GM12878 (cell line): ENCODE measurements at regions not wholly inside any gene's neighbourhood (a gene's known extent, or its start where the extent isn't known, plus 50 kb on each side); places are given as distances from the start of the nearest gene placed in this dataset.

Experiments used
- ATAC-seq: fragments of 200-7000 bp; cut with Tn5 transposase; 3 replicates; pipeline ENCODE4 v1.9.1; 2020; ENCODE audit warnings: mild to moderate bottlenecking, moderate library complexity
- BruUV-seq: library from RNA; stranded (reverse); fragments of 400-500 nt; replicated peaks from 2 replicates; lab custom pipeline; 2021; lab: Mats Ljungman, UMichigan
- CTCF ChIA-PET: fragments of 300-600 bp; sonication (Branson Sonifier 250); formaldehyde crosslinking; extraction: SDS; loops from one replicate; lab custom pipeline; 2021; ENCODE audit warnings: inconsistent platforms; lab: Yijun Ruan, JAX
- POLR2A ChIA-PET: fragments of 350-600 bp; formaldehyde crosslinking; extraction: SDS; loops from one replicate; lab custom pipeline; 2021; ENCODE audit warnings: inconsistent platforms; lab: Charles Lee
- RAD21 ChIA-PET: fragments of 300-600 bp; sonication (Branson Sonifier 250); formaldehyde crosslinking; loops from one replicate; lab custom pipeline; 2023; ENCODE audit warnings: antibody characterized with exemption; ENCODE audit not compliant: unreplicated experiment; lab: Charles Lee
- SMC1A ChIA-PET: fragments of 300-600 bp; sonication (Branson Sonifier 250); formaldehyde crosslinking; loops from one replicate; lab custom pipeline; 2023; ENCODE audit not compliant: unreplicated experiment, uncharacterized antibody; lab: Charles Lee
- DNase-seq: peaks from one replicate; pipeline ENCODE4 v3.0.0-alpha.2; 2011; ENCODE audit warnings: low read depth, low spot score
- FAIRE-seq: peaks from 3 replicates; lab custom pipeline; 2011; peaks lifted over from hg19 to GRCh38; lab: Jason Lieb, UNC
- H2AFZ ChIP-seq: 2 replicates; pipeline ENCODE4 v1.6.0; 2011; ENCODE audit warnings: low read depth, low read length, control low read depth; ENCODE audit not compliant: control insufficient read depth
- H3K27ac ChIP-seq: 2 replicates; pipeline ENCODE4 v1.5.1; 2011; ENCODE audit warnings: control low read depth; ENCODE audit not compliant: control insufficient read depth, insufficient read depth
- H3K27me3 ChIP-seq, 2 experiments: replicated peaks in 1 of 2; 2 replicates each; pipeline versions ENCODE4 v1.6.0 to v1.6.1; 2011; ENCODE audit warnings: low read length in 1 of 2; ENCODE audit not compliant: control insufficient read depth in 2 of 2, insufficient read depth in 2 of 2
- H3K36me3 ChIP-seq, 2 experiments: 2 replicates each; pipeline ENCODE4 v1.5.1; 2011; ENCODE audit warnings: low read length in 1 of 2; ENCODE audit not compliant: control insufficient read depth in 2 of 2, insufficient read depth in 2 of 2
- H3K4me1 ChIP-seq: 2 replicates; pipeline ENCODE4 v1.6.1; 2011; ENCODE audit warnings: mild to moderate bottlenecking, low read length, moderate library complexity, mixed read lengths; ENCODE audit not compliant: control insufficient read depth, insufficient read depth
- H3K4me2 ChIP-seq: 2 replicates; pipeline ENCODE4 v1.6.0; 2011; ENCODE audit warnings: control low read depth; ENCODE audit not compliant: control insufficient read depth, insufficient read depth
- H3K4me3 ChIP-seq: fragments of 200-600 bp; sonication (generic); 2 replicates; pipeline ENCODE4 v1.5.1; 2016
- H3K79me2 ChIP-seq: 2 replicates; pipeline ENCODE4 v1.6.0; 2011; ENCODE audit warnings: low read length; ENCODE audit not compliant: control insufficient read depth, insufficient read depth
- H3K9ac ChIP-seq: 2 replicates; pipeline ENCODE4 v1.8.0; 2011; ENCODE audit warnings: low read length, control low read depth, mixed read lengths; ENCODE audit not compliant: control insufficient read depth, insufficient read depth
- H3K9me3 ChIP-seq: replicated peaks from 3 replicates; pipeline ENCODE4 v1.5.1; 2011; ENCODE audit warnings: mild to moderate bottlenecking, low read length; ENCODE audit not compliant: control insufficient read depth, insufficient read depth
- H4K20me1 ChIP-seq: 2 replicates; pipeline ENCODE4 v1.6.0; 2011; ENCODE audit not compliant: control insufficient read depth, insufficient read depth
- ATF7 ChIP-seq: fragments of 450-650 bp; IDR thresholded peaks from 2 replicates; pipeline ENCODE4 v1.6.1; 2016; ENCODE audit warnings: low read depth, mild to moderate bottlenecking
- CBFB ChIP-seq: IDR thresholded peaks from 2 replicates; pipeline ENCODE4 v1.6.1; 2016; ENCODE audit warnings: antibody characterized with exemption, low read depth
- CBX5 ChIP-seq: sonication (generic); IDR thresholded peaks from 2 replicates; pipeline ENCODE4 v1.6.1; 2016; ENCODE audit warnings: low read depth, moderate library complexity, mild to moderate bottlenecking, inconsistent platforms
- CREB1 ChIP-seq: IDR thresholded peaks from 2 replicates; pipeline ENCODE4 v1.6.1; 2012; ENCODE audit warnings: low read depth, mild to moderate bottlenecking, inconsistent platforms
- JUND ChIP-seq: IDR thresholded peaks from 2 replicates; pipeline ENCODE4 v1.6.1; 2012; ENCODE audit warnings: low read depth, mild to moderate bottlenecking, low read length, improper control_type of control experiment, moderate library complexity
- NBN ChIP-seq: fragments of 450-650 bp; IDR thresholded peaks from 2 replicates; pipeline ENCODE4 v1.6.1; 2016
- NFIC ChIP-seq: IDR thresholded peaks from 2 replicates; pipeline ENCODE4 v1.6.1; 2012; ENCODE audit warnings: low read depth, mild to moderate bottlenecking, inconsistent platforms, low read length, moderate library complexity
- NR2C1 ChIP-seq: fragments of 450-650 bp; IDR thresholded peaks from 2 replicates; pipeline ENCODE4 v1.6.1; 2017; ENCODE audit warnings: antibody characterized with exemption, mild to moderate bottlenecking, moderate library complexity
- NRF1 ChIP-seq: conservative IDR thresholded peaks from 2 replicates; pipeline ENCODE4 v1.6.1; 2011; ENCODE audit warnings: mild to moderate bottlenecking, low read depth, low read length, improper control_type of control experiment
- POLR2AphosphoS2 ChIP-seq: IDR thresholded peaks from 2 replicates; pipeline ENCODE4 v1.6.1; 2011; ENCODE audit warnings: low read depth, mild to moderate bottlenecking, low read length, improper control_type of control experiment, moderate library complexity
- RAD21 ChIP-seq: IDR thresholded peaks from 2 replicates; pipeline ENCODE4 v1.6.1; 2011; ENCODE audit warnings: mild to moderate bottlenecking, low read depth, low read length, moderate library complexity; ENCODE audit not compliant: insufficient read depth
- SIX5 ChIP-seq: IDR thresholded peaks from 2 replicates; pipeline ENCODE4 v1.6.1; 2011; ENCODE audit warnings: mild to moderate bottlenecking, low read depth, low read length, moderate library complexity; ENCODE audit not compliant: severe bottlenecking
- SMC3 ChIP-seq: IDR thresholded peaks from 2 replicates; pipeline ENCODE4 v1.6.1; 2011; ENCODE audit warnings: low read length, improper control_type of control experiment, borderline replicate concordance
- ZNF217 ChIP-seq: fragments of 450-650 bp; IDR thresholded peaks from 2 replicates; pipeline ENCODE4 v1.6.1; 2017; ENCODE audit warnings: antibody characterized with exemption, mild to moderate bottlenecking
- WGBS: methylation state at CpG from one replicate; pipeline ENCODE4 v1.1.6; 2016; ENCODE audit warnings: low lambda C conversion rate; ENCODE audit not compliant: insufficient replicate concordance, insufficient coverage; ENCODE audit errors: missing lambda C conversion rate; 5-methylcytosine and 5-hydroxymethylcytosine counted together
- in situ Hi-C: fragments of 300-500 bp; cut with MboI; formaldehyde crosslinking; loops from 9 replicates; pipeline ENCODE4 v1.14.3; 2018; ENCODE audit warnings: mixed read lengths
- intact Hi-C: fragments of 100-400 bp; cut with micrococcal nuclease; formaldehyde crosslinking; loops from one replicate; pipeline ENCODE4 v1.14.2; 2022; ENCODE audit not compliant: unreplicated experiment
- TF ChIP-seq, protein P1 (sequence below): fragments of 450-650 bp; formaldehyde crosslinking; IDR thresholded peaks from 2 replicates; pipeline ENCODE4 v1.4.0; 2022; ENCODE audit warnings: mild to moderate bottlenecking, moderate library complexity
- TF ChIP-seq, protein P2 (sequence below): fragments of 450-650 bp; IDR thresholded peaks from 2 replicates; pipeline ENCODE4 v1.6.1; 2014; ENCODE audit warnings: mild to moderate bottlenecking
- TF ChIP-seq, protein P3 (sequence below): IDR thresholded peaks from 2 replicates; pipeline ENCODE4 v1.6.1; 2011; ENCODE audit warnings: low read depth, low read length, improper control_type of control experiment, borderline replicate concordance

GRCh38 chr3:178002113-178002512 lies 534.1 kb upstream of the KCNMB2 start (continued):
- TF ChIP-seq, protein P1, sequence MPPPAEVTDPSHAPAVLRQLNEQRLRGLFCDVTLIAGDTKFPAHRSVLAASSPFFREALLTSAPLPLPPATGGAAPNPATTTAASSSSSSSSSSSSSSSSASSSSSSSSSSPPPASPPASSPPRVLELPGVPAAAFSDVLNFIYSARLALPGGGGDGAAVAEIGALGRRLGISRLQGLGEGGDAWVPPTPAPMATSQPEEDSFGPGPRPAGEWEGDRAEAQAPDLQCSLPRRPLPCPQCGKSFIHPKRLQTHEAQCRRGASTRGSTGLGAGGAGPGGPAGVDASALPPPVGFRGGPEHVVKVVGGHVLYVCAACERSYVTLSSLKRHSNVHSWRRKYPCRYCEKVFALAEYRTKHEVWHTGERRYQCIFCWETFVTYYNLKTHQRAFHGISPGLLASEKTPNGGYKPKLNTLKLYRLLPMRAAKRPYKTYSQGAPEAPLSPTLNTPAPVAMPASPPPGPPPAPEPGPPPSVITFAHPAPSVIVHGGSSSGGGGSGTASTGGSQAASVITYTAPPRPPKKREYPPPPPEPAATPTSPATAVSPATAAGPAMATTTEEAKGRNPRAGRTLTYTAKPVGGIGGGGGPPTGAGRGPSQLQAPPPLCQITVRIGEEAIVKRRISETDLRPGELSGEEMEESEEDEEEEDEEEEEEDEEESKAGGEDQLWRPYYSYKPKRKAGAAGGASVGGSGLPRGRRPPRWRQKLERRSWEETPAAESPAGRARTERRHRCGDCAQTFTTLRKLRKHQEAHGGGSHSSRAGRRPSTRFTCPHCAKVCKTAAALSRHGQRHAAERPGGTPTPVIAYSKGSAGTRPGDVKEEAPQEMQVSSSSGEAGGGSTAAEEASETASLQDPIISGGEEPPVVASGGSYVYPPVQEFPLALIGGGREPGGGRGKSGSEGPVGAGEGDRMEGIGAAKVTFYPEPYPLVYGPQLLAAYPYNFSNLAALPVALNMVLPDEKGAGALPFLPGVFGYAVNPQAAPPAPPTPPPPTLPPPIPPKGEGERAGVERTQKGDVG (CRISPR knock-in tag) = no peak
- TF ChIP-seq, protein P2, sequence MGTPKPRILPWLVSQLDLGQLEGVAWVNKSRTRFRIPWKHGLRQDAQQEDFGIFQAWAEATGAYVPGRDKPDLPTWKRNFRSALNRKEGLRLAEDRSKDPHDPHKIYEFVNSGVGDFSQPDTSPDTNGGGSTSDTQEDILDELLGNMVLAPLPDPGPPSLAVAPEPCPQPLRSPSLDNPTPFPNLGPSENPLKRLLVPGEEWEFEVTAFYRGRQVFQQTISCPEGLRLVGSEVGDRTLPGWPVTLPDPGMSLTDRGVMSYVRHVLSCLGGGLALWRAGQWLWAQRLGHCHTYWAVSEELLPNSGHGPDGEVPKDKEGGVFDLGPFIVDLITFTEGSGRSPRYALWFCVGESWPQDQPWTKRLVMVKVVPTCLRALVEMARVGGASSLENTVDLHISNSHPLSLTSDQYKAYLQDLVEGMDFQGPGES = no peak

GRCh38 chr3:178003756-178004155 lies 532.5 kb upstream of the KCNMB2 start:
- WGBS = 0% methylated on average over 2 of the region's 2 CpGs
- Histone ChIP-seq H3K27ac (no peak overlapping the region), H3K9ac (no peak overlapping the region), H3K4me1 (no peaks in the 10 kb centered on the region; the same call in 1 of the 2 replicates), H2AFZ (no peak overlapping the region), H3K9me3 (no peaks in the 10 kb centered on the region), H3K79me2 (no peaks in the 10 kb centered on the region), H3K4me3 (no peak overlapping the region), H3K27me3 (no peaks in the 10 kb centered on the region), H4K20me1 (no peaks in the 10 kb centered on the region), H3K36me3 (no peaks in the 10 kb centered on the region), H3K4me2 (no peak overlapping the region)
- ATAC-seq (no peak), DNase-seq (no peak), FAIRE-seq (no peak)
- ChIA-PET RAD21 (no interaction called here), POLR2A (interaction anchor here (1.0 kb wide), 1 partner anchor 71 kb away, joined by 4 read pairs; no protein-coding TSS in a partner anchor), SMC1A (no interaction called here), CTCF (no interaction called here)
- intact Hi-C loops (no loop called here), in situ Hi-C loops (no loop called here)
- TF ChIP-seq RAD21 (no peak), POLR2AphosphoS2 (no peak), NR2C1 (no peak), ZNF217 (no peak), CBFB (no peak), CBX5 (no peak), JUND (no peak), NRF1 (no peak), CREB1 (no peak), SIX5 (no peak), NBN (no peak), ATF7 (no peak), SMC3 (no peak), NFIC (no peak)
- TF ChIP-seq, protein P2 = no peak
- TF ChIP-seq, protein P3, sequence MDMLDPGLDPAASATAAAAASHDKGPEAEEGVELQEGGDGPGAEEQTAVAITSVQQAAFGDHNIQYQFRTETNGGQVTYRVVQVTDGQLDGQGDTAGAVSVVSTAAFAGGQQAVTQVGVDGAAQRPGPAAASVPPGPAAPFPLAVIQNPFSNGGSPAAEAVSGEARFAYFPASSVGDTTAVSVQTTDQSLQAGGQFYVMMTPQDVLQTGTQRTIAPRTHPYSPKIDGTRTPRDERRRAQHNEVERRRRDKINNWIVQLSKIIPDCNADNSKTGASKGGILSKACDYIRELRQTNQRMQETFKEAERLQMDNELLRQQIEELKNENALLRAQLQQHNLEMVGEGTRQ = no peak
- BruUV-seq = no TSS peak
